IMR-90 (cell line): ENCODE measurements at regions not wholly inside any gene's neighbourhood (a gene's known extent, or its start where the extent isn't known, plus 50 kb on each side); places are given as distances from the start of the nearest gene placed in this dataset.

Source experiments
- ATAC-seq: fragments of 200-7000 bp; cut with Tn5 transposase; 2 replicates; pipeline ENCODE4 v1.9.1; 2020; ENCODE audit warnings: low read depth, mild to moderate bottlenecking, moderate library complexity
- BruUV-seq: library from RNA; stranded (reverse); fragments of 400-500 nt; replicated peaks from 2 replicates; lab custom pipeline; 2021; lab: Mats Ljungman, UMichigan
- CTCF ChIA-PET: fragments of 300-600 bp; formaldehyde crosslinking; extraction: SDS; loops from one replicate; lab custom pipeline; 2021; ENCODE audit warnings: antibody characterized with exemption; lab: Yijun Ruan, JAX
- POLR2A ChIA-PET: fragments of 300-600 bp; sonication (Branson Sonifier 250); formaldehyde crosslinking; loops from one replicate; lab custom pipeline; 2022; ENCODE audit warnings: antibody characterized with exemption; ENCODE audit not compliant: unreplicated experiment; lab: Charles Lee
- DNase-seq: peaks from one replicate; pipeline ENCODE4 v3.0.0; 2013
- H2AFZ ChIP-seq: replicated peaks from 2 replicates; pipeline ENCODE3; 2013; ENCODE audit warnings: low read length, mild to moderate bottlenecking; ENCODE audit not compliant: poor library complexity
- H2AK5ac ChIP-seq: 2 replicates; pipeline ENCODE4 v1.6.1; 2013; ENCODE audit warnings: low read depth, low read length, inconsistent platforms
- H2AK9ac ChIP-seq: replicated peaks from 2 replicates; pipeline ENCODE3; 2013; ENCODE audit warnings: mild to moderate bottlenecking, low read depth, low read length, moderate library complexity; ENCODE audit not compliant: poor library complexity
- H2BK120ac ChIP-seq: 2 replicates; pipeline ENCODE4 v1.6.1; 2013; ENCODE audit warnings: low read depth, low read length, inconsistent platforms
- H2BK15ac ChIP-seq: 3 replicates; pipeline ENCODE4 v1.6.1; 2013; ENCODE audit warnings: low read depth, low read length, inconsistent platforms
- H2BK20ac ChIP-seq: 2 replicates; pipeline ENCODE4 v1.6.1; 2013; ENCODE audit warnings: low read depth, mild to moderate bottlenecking, inconsistent platforms, low read length, moderate library complexity
- H2BK5ac ChIP-seq: 2 replicates; pipeline ENCODE4 v1.6.1; 2013; ENCODE audit warnings: mild to moderate bottlenecking, low read depth, low read length, inconsistent platforms; ENCODE audit not compliant: poor library complexity, severe bottlenecking
- H3K14ac ChIP-seq: replicated peaks from 2 replicates; pipeline ENCODE4 v1.6.1; 2013; ENCODE audit warnings: low read depth, low read length, inconsistent platforms
- H3K18ac ChIP-seq: 2 replicates; pipeline ENCODE4 v1.6.1; 2013; ENCODE audit warnings: low read depth, low read length, control low read depth
- H3K23ac ChIP-seq: 2 replicates; pipeline ENCODE4 v1.6.1; 2013; ENCODE audit warnings: low read depth, low read length, inconsistent platforms
- H3K27ac ChIP-seq: 2 replicates; pipeline ENCODE4 v1.5.1; 2013; ENCODE audit warnings: mild to moderate bottlenecking, control low read depth, low read length; ENCODE audit not compliant: insufficient read depth
- H3K27me3 ChIP-seq: 2 replicates; pipeline ENCODE4 v1.6.1; 2013; ENCODE audit warnings: low read length; ENCODE audit not compliant: control insufficient read depth, insufficient read depth
- H3K36me3 ChIP-seq: 2 replicates; pipeline ENCODE4 v1.6.1; 2013; ENCODE audit warnings: low read length, mixed read lengths; ENCODE audit not compliant: control insufficient read depth, insufficient read depth
- H3K4ac ChIP-seq: 2 replicates; pipeline ENCODE4 v1.6.1; 2013; ENCODE audit warnings: low read depth, low read length, inconsistent platforms
- H3K4me1 ChIP-seq: 2 replicates; pipeline ENCODE4 v1.6.1; 2013; ENCODE audit warnings: low read length, mixed read lengths; ENCODE audit not compliant: control insufficient read depth, insufficient read depth
- H3K4me2 ChIP-seq: 2 replicates; pipeline ENCODE4 v1.6.1; 2013; ENCODE audit warnings: low read depth, mild to moderate bottlenecking, control low read depth, low read length, moderate library complexity
- H3K4me3 ChIP-seq: 2 replicates; pipeline ENCODE4 v1.5.1; 2013; ENCODE audit warnings: low read depth, mild to moderate bottlenecking, control low read depth, low read length, moderate library complexity; ENCODE audit not compliant: insufficient read depth
- H3K56ac ChIP-seq: 2 replicates; pipeline ENCODE4 v1.6.1; 2013; ENCODE audit warnings: low read length, inconsistent platforms; ENCODE audit not compliant: insufficient read depth; ENCODE audit errors: extremely low read depth
- H3K79me1 ChIP-seq, 2 experiments: 2 replicates each; pipeline ENCODE4 v1.6.1; 2013; ENCODE audit warnings: low read length in 2 of 2, inconsistent platforms in 1 of 2, low read depth in 1 of 2
- H3K9ac ChIP-seq: 2 replicates; pipeline ENCODE4 v1.6.1; 2013; ENCODE audit warnings: low read depth, low read length, control low read depth
- H3K9me1 ChIP-seq: 2 replicates; pipeline ENCODE4 v1.6.1; 2013; ENCODE audit warnings: low read length, inconsistent platforms; ENCODE audit not compliant: insufficient read depth
- H3K9me3 ChIP-seq: 2 replicates; pipeline ENCODE4 v1.6.1; 2013; ENCODE audit warnings: low read length; ENCODE audit not compliant: control insufficient read depth, insufficient read depth
- H4K20me1 ChIP-seq: 2 replicates; pipeline ENCODE4 v1.6.1; 2013; ENCODE audit warnings: low read length, inconsistent platforms; ENCODE audit not compliant: insufficient read depth
- H4K5ac ChIP-seq: 2 replicates; pipeline ENCODE4 v1.6.1; 2013; ENCODE audit warnings: mild to moderate bottlenecking, low read depth, low read length, control low read depth
- H4K8ac ChIP-seq, 2 experiments: 2 replicates each; pipeline ENCODE4 v1.6.1; 2013; ENCODE audit warnings: low read depth in 2 of 2, low read length in 2 of 2, control low read depth in 1 of 2, inconsistent platforms in 1 of 2
- H4K91ac ChIP-seq: 2 replicates; pipeline ENCODE4 v1.6.1; 2013; ENCODE audit warnings: low read depth, low read length, inconsistent platforms; ENCODE audit not compliant: insufficient read depth
- BHLHE40 ChIP-seq: fragments of 150-350 bp; IDR thresholded peaks from 2 replicates; pipeline ENCODE4 v1.6.1; 2016; ENCODE audit warnings: mild to moderate bottlenecking, low read depth, low read length
- CEBPB ChIP-seq: IDR thresholded peaks from 2 replicates; pipeline ENCODE4 v1.6.1; 2012; ENCODE audit warnings: low read depth, low read length, improper control_type of control experiment
- CHD1 ChIP-seq: IDR thresholded peaks from 2 replicates; pipeline ENCODE4 v1.6.1; 2012; ENCODE audit warnings: low read depth, low read length, improper control_type of control experiment
- CTCF ChIP-seq: conservative IDR thresholded peaks from 2 replicates; pipeline ENCODE4 v1.5.1; 2012; ENCODE audit warnings: mild to moderate bottlenecking, low read depth, low read length, improper control_type of control experiment
- FOS ChIP-seq: fragments of 150-350 bp; IDR thresholded peaks from 2 replicates; pipeline ENCODE4 v1.6.1; 2016; ENCODE audit warnings: low read depth, low read length
- MAFK ChIP-seq: IDR thresholded peaks from 2 replicates; pipeline ENCODE4 v1.6.1; 2012; ENCODE audit warnings: low read depth, low read length, improper control_type of control experiment
- MXI1 ChIP-seq: IDR thresholded peaks from 2 replicates; pipeline ENCODE4 v1.6.1; 2012; ENCODE audit warnings: low read depth, mild to moderate bottlenecking, low read length, moderate library complexity, borderline replicate concordance
- NFE2L2 ChIP-seq: fragments of 150-350 bp; IDR thresholded peaks from 2 replicates; pipeline ENCODE4 v1.6.1; 2016; ENCODE audit warnings: low read depth, mild to moderate bottlenecking, low read length
- POLR2A ChIP-seq: IDR thresholded peaks from 2 replicates; pipeline ENCODE4 v1.6.1; 2012; ENCODE audit warnings: mild to moderate bottlenecking, low read depth, low read length
- RAD21 ChIP-seq: IDR thresholded peaks from 2 replicates; pipeline ENCODE4 v1.6.1; 2012; ENCODE audit warnings: low read length, improper control_type of control experiment
- SMC3 ChIP-seq: fragments of 150-350 bp; IDR thresholded peaks from 2 replicates; pipeline ENCODE4 v1.6.1; 2016; ENCODE audit warnings: low read depth, mild to moderate bottlenecking, antibody characterized with exemption, low read length, moderate library complexity
- USF2 ChIP-seq: fragments of 150-350 bp; IDR thresholded peaks from 2 replicates; pipeline ENCODE4 v1.6.1; 2017; ENCODE audit warnings: mild to moderate bottlenecking, antibody characterized with exemption, low read length, low read depth
- WGBS, 2 experiments: methylation state at CpG; one replicate each; pipeline versions ENCODE4 v1.1.5 to v1.1.7; 2013; ENCODE audit warnings: missing lambda C conversion rate in 2 of 2; ENCODE audit not compliant: insufficient read length in 1 of 2; ENCODE audit errors: extremely low coverage in 2 of 2; 5-methylcytosine and 5-hydroxymethylcytosine counted together
- dilution Hi-C: fragments of 300-500 bp; cut with HindIII; formaldehyde crosslinking; loops from one replicate; pipeline ENCODE4 v1.14.3; 2018; ENCODE audit warnings: low sequenced_read_pairs; ENCODE audit not compliant: unreplicated experiment
- in situ Hi-C: fragments of 300-500 bp; cut with MboI; formaldehyde crosslinking; loops from 3 replicates; pipeline ENCODE4 v1.14.3; 2019; ENCODE audit warnings: low sequenced_read_pairs, inconsistent platforms, mixed read lengths
- intact Hi-C: fragments of 100-400 bp; cut with micrococcal nuclease; formaldehyde crosslinking; loops from 2 replicates; pipeline ENCODE4 v1.10.0; 2022

- no peaks in the 10 kb centered on the region for H3K4me1 ChIP-seq
- ATAC-seq (no peak), DNase-seq (no peak)
- no peak overlapping the region for H2BK5ac ChIP-seq
- no peak overlapping the region for H3K56ac ChIP-seq
- no peak overlapping the region for H3K4me3 ChIP-seq
- H4K5ac ChIP-seq = no peak overlapping the region
- no peak overlapping the region for H3K27ac ChIP-seq
- H4K8ac ChIP-seq = no peak overlapping the region
- no peak overlapping the region for H3K9ac ChIP-seq
- H3K36me3 ChIP-seq = no peaks in the 10 kb centered on the region
- H3K14ac ChIP-seq = no peak overlapping the region
- no peaks in the 10 kb centered on the region for H3K27me3 ChIP-seq
- H3K4me2 ChIP-seq = no peak overlapping the region
- in situ Hi-C loops = no loop called here
- TF ChIP-seq RAD21 (no peak), NFE2L2 (no peak), CHD1 (no peak), POLR2A (no peak), CTCF (no peak), MAFK (no peak), FOS (no peak), BHLHE40 (no peak), CEBPB (no peak), USF2 (no peak), MXI1 (no peak), SMC3 (no peak)
- H3K79me1 ChIP-seq = no peaks in the 10 kb centered on the region
- no peak overlapping the region for H2AK9ac ChIP-seq
- H3K9me1 ChIP-seq = no peaks in the 10 kb centered on the region
- peaks cover 10% of the 10 kb centered on the region for H3K9me3 ChIP-seq
- H2AK5ac ChIP-seq = no peak overlapping the region
- no peak overlapping the region for H3K4ac ChIP-seq
- dilution Hi-C loops = no loop called here
- intact Hi-C loops = no loop called here
- no peak overlapping the region for H2AFZ ChIP-seq
- H3K23ac ChIP-seq = no peak overlapping the region
- no peak overlapping the region for H3K18ac ChIP-seq
- no peak overlapping the region for H2BK15ac ChIP-seq
- WGBS, 2 experiments = 40% methylated on average over 1 of the region's 4 CpGs; no CpG with 5 or more reads in 1 of the 2 experiments
- ChIA-PET POLR2A (no interaction called here), CTCF (no interaction called here)
- no peak overlapping the region for H2BK120ac ChIP-seq
- no peak overlapping the region for H4K91ac ChIP-seq
- no TSS peak for BruUV-seq
- no peak overlapping the region for H2BK20ac ChIP-seq
- H4K20me1 ChIP-seq = no peaks in the 10 kb centered on the region
These were observed 689.3 kb downstream of the UQCRFS1 start for GRCh38 chr19:28523619-28524018.
